ENCODE measurements at regions not wholly inside any gene's neighbourhood (a gene's known extent, or its start where the extent isn't known, plus 50 kb on each side); places are given as distances from the start of the nearest gene placed in this dataset.

DNA sequence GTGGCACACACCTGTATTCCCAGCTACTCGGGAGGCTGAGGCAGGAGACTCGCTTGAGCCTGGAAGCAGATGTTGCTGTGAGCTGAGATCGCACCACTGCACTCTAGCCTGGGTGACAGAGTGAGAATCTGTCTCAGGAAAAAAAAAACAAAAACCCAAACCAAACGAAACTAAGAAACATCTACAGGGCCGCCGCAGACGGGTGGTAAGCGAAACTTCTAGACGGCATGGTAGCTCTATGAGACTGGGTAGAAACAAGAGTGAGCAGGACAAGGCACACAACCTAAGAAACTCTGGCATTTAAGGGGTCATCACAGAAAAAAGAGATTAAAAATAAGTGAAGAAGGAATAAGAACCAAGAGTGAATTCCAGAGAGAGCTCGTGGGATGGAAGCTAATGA is 454.8 kb upstream of the KLF4 start:
- TF ChIP-seq GATA2 (IDR thresholded peaks at IDR 0.05; ENCODE audit: insufficient read depth, insufficient read length, low read depth, low read length) (no peak), CTCF (IDR thresholded peaks at IDR 0.05; ENCODE audit: extremely low read depth in 1 of 2, insufficient read depth in 1 of 2, low read depth in 1 of 2, low read length in 2 of 2) (no peak), FOS (IDR thresholded peaks at IDR 0.05; ENCODE audit: borderline replicate concordance, insufficient read depth, low read length) (no peak)

Data from endothelial cell of umbilical vein (primary cell).